ENCODE measurements at regions not wholly inside any gene's neighbourhood (a gene's known extent, or its start where the extent isn't known, plus 50 kb on each side); places are given as distances from the start of the nearest gene placed in this dataset.

GRCh38 chr12:125954362-125954761 is 889.1 kb downstream of the AACS start:
- DNase-seq (ENCODE audit: extremely low read depth in 1 of 2, low read depth in 1 of 2) = no peak

GRCh38 chr12:125956186-125956585 is 891.0 kb downstream of the AACS start:
- DNase-seq (ENCODE audit: extremely low read depth in 1 of 2, low read depth in 1 of 2) = no peak

DNA sequence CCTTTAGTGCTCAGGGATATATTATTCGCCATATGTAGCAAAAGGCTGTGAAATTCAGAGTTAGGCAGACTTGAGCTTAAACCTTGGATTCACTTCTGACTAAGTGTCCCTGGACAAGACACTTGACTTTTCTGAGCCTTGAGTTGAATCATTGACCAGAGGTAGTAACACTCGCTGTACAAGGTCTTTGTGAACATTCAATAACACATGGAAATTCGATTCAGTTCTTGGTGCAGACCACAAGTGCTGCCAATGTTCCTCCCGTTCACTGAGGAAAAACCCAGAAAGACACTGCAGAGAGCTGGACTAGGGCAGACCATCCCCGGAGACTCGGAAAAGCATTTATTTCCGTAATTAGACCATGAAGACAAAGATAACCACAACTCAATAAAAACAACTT is 901.4 kb downstream of the AACS start:
- DNase-seq (ENCODE audit: extremely low read depth in 1 of 2, low read depth in 1 of 2) = no peak

- no peak for DNase-seq (ENCODE audit: extremely low read depth in 1 of 2, low read depth in 1 of 2)
Measured at GRCh38 chr12:125968413-125968812, 903.2 kb downstream of the AACS start.

- DNase-seq (ENCODE audit: extremely low read depth in 1 of 2, low read depth in 1 of 2) = no peak
Measured at GRCh38 chr12:125971981-125972380, 906.7 kb downstream of the AACS start.

- DNase-seq (ENCODE audit: extremely low read depth in 1 of 2, low read depth in 1 of 2) = no peak
Measured at GRCh38 chr12:125978286-125978685, 913.1 kb downstream of the AACS start.

- no peak for DNase-seq (ENCODE audit: extremely low read depth in 1 of 2, low read depth in 1 of 2)
Measured at GRCh38 chr12:125981610-125982253, 916.5 kb downstream of the AACS start.

DNA sequence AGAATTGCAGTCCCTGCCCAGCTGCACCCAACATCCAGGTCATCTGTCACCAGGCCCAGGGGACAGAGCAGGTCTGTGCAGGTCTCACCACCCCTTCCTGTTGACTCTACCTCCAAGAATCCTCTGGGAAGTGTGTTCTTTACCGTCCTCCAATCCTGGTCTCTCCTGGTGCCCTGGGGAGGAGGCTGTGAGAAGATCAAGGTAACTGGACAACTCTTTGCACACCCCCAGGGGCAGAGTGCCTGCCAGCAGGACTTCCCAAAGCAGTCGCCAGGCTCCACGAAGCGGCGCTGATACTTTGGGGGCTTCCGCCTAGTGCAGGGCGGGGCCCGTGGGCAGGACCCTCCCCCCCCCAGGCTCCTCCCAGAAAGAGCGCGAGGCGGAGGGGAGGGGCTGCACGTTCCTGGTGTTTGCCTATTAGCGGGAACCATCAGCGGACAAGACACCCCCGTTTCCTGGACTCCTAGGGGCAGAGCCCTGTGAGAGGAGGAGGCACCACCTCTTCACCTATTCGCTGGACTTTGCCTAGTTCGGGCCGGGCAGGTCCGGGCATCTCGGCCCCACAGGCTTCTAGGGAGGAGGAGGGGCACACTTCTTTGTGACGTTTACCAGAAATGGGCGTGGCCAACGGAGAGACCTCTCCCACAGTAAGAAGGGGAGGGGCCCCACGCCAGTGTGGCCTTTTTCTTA is 918.0 kb downstream of the AACS start:
- DNase-seq (ENCODE audit: extremely low read depth in 1 of 2, low read depth in 1 of 2) = no peak

DNA sequence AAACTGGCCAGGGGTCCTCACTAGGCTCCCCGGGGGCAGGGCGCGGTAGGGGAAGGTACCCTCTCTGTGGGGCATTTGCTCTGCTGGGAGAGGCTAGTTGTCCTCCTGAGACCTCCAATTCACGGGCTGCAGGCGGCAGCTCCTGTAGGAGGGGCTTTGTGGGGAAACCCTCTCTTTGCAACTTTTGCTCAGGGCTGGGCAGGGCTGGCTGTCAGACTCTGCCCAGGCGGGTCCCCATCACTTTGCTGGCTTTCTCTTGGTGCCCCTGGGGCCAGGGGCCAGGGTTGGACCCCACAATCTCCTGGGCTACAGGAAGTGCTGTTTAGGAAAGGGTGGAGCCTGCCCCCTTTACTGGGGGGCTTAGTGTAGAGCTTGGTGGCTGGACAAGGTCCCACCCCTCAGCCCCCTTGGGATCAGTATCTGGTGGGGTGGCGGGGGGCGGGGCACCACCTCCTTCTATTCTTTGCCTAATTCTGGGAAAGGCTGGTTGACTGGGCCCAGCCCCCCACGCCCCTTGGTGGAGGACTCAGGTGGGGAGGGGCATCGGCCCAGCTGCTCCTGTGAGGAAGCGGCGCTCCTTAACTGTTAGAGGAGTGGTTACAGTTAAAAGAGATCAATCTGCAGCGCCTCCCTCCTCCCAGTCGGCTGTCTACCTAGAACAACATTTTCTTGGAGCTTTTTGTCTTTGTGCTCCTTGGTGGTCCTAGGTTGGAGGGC is 918.7 kb downstream of the AACS start:
- DNase-seq (ENCODE audit: extremely low read depth in 1 of 2, low read depth in 1 of 2) = no peak

DNA sequence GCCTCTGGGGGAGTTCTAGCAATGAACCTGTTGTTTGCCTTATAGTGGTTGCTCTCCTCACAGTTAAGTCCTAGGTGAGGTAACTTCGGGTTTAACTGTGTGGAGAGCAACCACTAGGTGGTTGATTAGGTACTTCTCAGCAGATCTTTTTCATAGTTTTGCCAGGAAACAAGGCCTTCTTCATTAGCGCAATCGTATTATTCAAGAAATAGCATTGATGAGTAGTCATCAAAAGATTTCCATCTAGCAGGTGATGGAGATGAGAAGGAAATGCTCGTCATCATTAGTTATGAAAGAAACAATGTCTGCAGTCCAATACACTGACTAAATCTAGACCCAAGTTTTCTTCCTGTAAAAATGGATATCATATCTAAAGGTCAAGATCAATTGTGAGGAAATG is 923.3 kb downstream of the AACS start:
- DNase-seq (ENCODE audit: extremely low read depth in 1 of 2, low read depth in 1 of 2) = no peak

- DNase-seq (ENCODE audit: extremely low read depth in 1 of 2, low read depth in 1 of 2) = no peak
Measured at GRCh38 chr12:125989696-125990095, 924.5 kb downstream of the AACS start.

GRCh38 chr12:125996443-125996842 is 931.2 kb downstream of the AACS start:
- no peak for DNase-seq (ENCODE audit: extremely low read depth in 1 of 2, low read depth in 1 of 2)

DNA sequence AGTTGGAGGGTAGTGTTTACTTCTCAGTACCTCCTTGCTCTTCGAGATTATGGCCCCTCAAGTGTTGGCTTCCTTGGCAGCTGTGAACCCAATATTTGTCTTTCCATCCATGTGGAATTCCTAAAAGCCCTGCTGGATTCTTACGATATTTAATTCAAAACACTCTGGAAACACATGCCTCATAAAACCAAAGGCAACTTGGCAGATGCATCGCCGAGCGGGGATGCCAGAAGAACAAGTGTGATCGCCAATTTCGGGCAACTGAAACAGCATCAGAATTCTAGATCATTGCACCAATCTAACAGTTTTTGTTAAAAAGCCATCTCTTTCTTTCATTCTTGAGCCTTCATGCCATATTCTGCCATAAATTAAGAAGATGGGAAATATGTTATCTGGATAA is 934.4 kb downstream of the AACS start:
- no peak for DNase-seq (ENCODE audit: extremely low read depth in 1 of 2, low read depth in 1 of 2)

DNA sequence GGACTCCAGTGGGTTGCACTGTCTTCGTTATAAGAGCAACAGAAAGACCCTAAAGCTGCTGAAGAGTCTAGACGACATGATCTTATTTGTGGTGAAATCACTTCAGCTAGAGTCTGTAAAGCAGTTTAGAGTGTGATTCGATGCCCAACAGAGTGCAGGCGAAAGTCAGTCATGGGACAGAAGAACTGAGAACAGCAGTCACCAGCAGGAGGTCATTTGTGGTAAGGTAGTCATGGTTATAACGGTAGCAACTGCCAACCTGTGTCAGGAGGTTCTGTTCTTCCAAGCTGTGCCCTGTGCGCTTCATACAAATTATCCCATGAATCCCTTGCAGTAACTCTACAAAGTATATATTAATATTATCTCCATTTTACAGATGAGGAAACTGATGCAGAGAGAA is 954.1 kb downstream of the AACS start:
- no peak for DNase-seq (ENCODE audit: extremely low read depth in 1 of 2, low read depth in 1 of 2)

GRCh38 chr12:126021675-126022074 is 956.4 kb downstream of the AACS start:
- DNase-seq (ENCODE audit: extremely low read depth in 1 of 2, low read depth in 1 of 2) = no peak

- DNase-seq (ENCODE audit: extremely low read depth in 1 of 2, low read depth in 1 of 2) = no peak
Measured at GRCh38 chr12:126027825-126028224, 962.6 kb downstream of the AACS start.

DNA sequence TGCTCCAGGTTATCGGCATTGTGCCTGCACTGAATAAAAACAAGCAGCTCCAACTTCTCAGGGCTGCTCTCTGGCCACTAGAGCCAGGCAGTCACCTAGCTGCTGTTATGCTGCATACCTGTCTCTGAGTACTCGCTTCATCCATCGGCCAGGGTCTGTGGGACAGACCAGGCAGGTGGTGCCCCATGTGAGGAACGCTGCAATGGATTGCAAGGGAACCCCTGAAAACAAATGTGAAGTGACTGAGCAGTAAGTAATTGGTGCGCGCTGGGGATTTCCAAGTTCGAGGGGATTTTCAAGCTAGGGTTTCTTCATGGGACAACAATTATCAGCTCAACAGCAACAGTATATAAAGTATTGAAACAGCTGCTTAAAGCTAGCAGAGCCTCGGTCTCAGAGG is 965.3 kb downstream of the AACS start:
- no peak for DNase-seq (ENCODE audit: extremely low read depth in 1 of 2, low read depth in 1 of 2)

DNA sequence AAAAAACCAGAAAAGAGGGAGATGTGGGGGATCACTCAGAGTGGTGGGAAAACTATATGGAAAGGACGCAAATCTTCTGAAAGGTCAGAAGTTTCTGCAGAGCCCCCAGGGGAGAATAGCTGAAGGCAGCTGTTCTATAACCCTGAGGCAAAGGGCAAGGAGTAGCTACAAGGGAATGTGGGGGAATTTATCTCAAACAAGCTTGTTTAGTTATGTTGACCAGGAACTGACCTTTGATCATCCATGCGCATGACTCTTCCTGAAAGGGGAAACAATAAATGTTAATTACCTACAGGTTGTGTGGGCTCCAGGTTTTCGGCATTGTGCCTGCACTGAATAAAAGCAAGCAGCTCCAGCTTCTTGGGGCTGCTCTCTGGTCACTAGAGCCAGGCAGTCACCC is 968.5 kb downstream of the AACS start:
- no peak for DNase-seq (ENCODE audit: extremely low read depth in 1 of 2, low read depth in 1 of 2)

DNA sequence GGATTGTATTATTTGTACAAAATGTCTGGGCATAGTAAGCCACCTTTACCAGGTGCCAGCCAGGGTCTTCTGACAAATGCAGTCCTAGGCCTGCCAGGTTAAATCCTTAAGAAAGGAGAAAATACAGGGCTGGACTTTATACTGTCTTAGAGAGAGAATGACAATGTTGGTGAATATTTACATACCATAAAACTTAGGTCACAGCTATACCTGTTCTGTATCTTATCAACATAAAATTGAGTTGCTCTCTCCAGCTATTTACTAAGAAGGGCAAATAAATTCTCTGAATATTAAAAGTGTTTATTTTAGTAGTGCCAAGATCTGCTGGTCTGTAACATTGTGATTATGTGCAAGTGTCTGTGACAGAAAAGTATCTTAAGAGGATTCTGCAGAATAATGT is 971.1 kb downstream of the AACS start:
- DNase-seq (ENCODE audit: extremely low read depth in 1 of 2, low read depth in 1 of 2) = no peak

DNA sequence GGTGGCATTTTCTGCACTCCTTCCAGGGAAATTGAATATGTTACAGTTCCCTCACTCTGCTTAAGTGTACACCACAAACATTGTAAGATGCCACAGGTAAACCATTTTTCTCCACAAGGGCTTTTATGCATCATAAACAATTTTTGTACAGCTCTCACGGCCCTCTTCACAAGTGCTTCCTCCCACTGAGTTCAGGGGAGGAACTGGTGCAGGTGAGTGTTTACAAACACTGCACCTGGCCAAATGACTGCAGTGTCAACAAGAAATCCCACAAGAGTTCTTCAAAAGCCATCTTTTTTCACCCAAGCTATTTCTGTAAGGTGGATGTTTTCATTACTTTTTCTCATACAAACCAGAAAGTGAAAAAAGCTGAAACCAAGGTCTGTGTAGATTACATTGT is 973.2 kb downstream of the AACS start:
- no peak for DNase-seq (ENCODE audit: extremely low read depth in 1 of 2, low read depth in 1 of 2)

GRCh38 chr12:126040307-126040706 is 975.1 kb downstream of the AACS start:
- no peak for DNase-seq (ENCODE audit: extremely low read depth in 1 of 2, low read depth in 1 of 2)

DNA sequence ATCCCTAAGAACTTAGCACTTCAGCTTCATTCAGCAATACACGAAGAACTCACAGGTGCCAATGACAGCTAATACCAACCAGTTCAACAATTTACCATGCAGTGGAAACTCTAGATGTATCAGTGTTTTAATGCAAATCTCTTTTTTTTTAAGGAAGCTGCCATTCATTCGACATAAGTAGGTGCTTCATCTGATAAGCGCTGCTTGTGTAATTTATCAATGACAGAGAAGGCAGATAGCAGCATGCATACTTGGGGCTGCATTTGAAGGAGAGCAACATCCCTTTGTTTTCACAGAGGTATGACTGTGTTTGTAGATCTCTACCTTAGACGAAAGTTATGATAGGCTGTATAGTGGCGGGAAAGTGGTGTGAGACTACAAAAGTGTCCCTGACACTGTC is 977.1 kb downstream of the AACS start:
- DNase-seq (ENCODE audit: extremely low read depth in 1 of 2, low read depth in 1 of 2) = no peak

Measured in activated CD8-positive, alpha-beta memory T cell treated with anti-CD3 and anti-CD28 coated beads for 1 hour (primary cell).